ENCODE measurements at regions not wholly inside any gene's neighbourhood (a gene's known extent, or its start where the extent isn't known, plus 50 kb on each side); places are given as distances from the start of the nearest gene placed in this dataset.

- no peaks in the 10 kb centered on the region for H3K9me3 ChIP-seq
- TF ChIP-seq CTCF (IDR thresholded peaks at IDR 0.05): no peak
- ATAC-seq (no peak), DNase-seq (no peak)
- H3K4me1 ChIP-seq (ENCODE audit: low read depth): no peaks in the 10 kb centered on the region
- H3K4me3 ChIP-seq: no peak overlapping the region
- intact Hi-C loops (cut with DNase I, micrococcal nuclease): no loop called here
- no peaks in the 10 kb centered on the region for H3K36me3 ChIP-seq (ENCODE audit: low read depth)
These were observed 225.2 kb upstream of the TMTC4 start for GRCh38 chr13:100899720-100900316.

GRCh38 chr13:100898431-100898830 is 223.8 kb upstream of the TMTC4 start:
- Histone ChIP-seq H3K4me3 (no peak overlapping the region), H3K36me3 (ENCODE audit: low read depth) (no peaks in the 10 kb centered on the region), H3K9me3 (no peaks in the 10 kb centered on the region), H3K4me1 (ENCODE audit: low read depth) (no peaks in the 10 kb centered on the region)
- no peak for ATAC-seq
- DNase-seq: no peak
- TF ChIP-seq CTCF (IDR thresholded peaks at IDR 0.05): no peak
- intact Hi-C loops (cut with DNase I, micrococcal nuclease): no loop called here

- Histone ChIP-seq H3K36me3 (ENCODE audit: low read depth) (no peaks in the 10 kb centered on the region), H3K9me3 (no peaks in the 10 kb centered on the region), H3K4me3 (no peak overlapping the region), H3K4me1 (ENCODE audit: low read depth) (no peaks in the 10 kb centered on the region)
- intact Hi-C loops (cut with DNase I, micrococcal nuclease): no loop called here
- no peak for DNase-seq
- TF ChIP-seq CTCF (IDR thresholded peaks at IDR 0.05): no peak
- no peak for ATAC-seq
These were observed 221.1 kb upstream of the TMTC4 start for GRCh38 chr13:100895651-100896050.

GRCh38 chr13:100892981-100893380 is 218.4 kb upstream of the TMTC4 start:
- no peak overlapping the region for H3K4me3 ChIP-seq
- no peak for TF ChIP-seq CTCF (IDR thresholded peaks at IDR 0.05)
- ATAC-seq (no peak), DNase-seq (no peak)
- H3K9me3 ChIP-seq: no peaks in the 10 kb centered on the region
- H3K4me1 ChIP-seq (ENCODE audit: low read depth): no peaks in the 10 kb centered on the region
- H3K36me3 ChIP-seq (ENCODE audit: low read depth): no peaks in the 10 kb centered on the region
- intact Hi-C loops (cut with DNase I, micrococcal nuclease): no loop called here

- Histone ChIP-seq H3K4me3 (no peak overlapping the region), H3K4me1 (ENCODE audit: low read depth) (no peaks in the 10 kb centered on the region), H3K9me3 (no peaks in the 10 kb centered on the region), H3K36me3 (ENCODE audit: low read depth) (no peaks in the 10 kb centered on the region)
- intact Hi-C loops (cut with DNase I, micrococcal nuclease): no loop called here
- ATAC-seq: no peak
- TF ChIP-seq CTCF (IDR thresholded peaks at IDR 0.05): no peak
- DNase-seq: no peak
These were observed 216.1 kb upstream of the TMTC4 start for GRCh38 chr13:100890645-100891044.

- TF ChIP-seq CTCF (IDR thresholded peaks at IDR 0.05): no peak
- H3K36me3 ChIP-seq (ENCODE audit: low read depth): no peaks in the 10 kb centered on the region
- no peak overlapping the region for H3K4me3 ChIP-seq
- no peak for ATAC-seq
- H3K4me1 ChIP-seq (ENCODE audit: low read depth): no peaks in the 10 kb centered on the region
- no peak for DNase-seq
- intact Hi-C loops (cut with DNase I, micrococcal nuclease): no loop called here
- H3K9me3 ChIP-seq: no peaks in the 10 kb centered on the region
These were observed 213.1 kb upstream of the TMTC4 start for GRCh38 chr13:100887729-100888151.
